ENCODE measurements at regions not wholly inside any gene's neighbourhood (a gene's known extent, or its start where the extent isn't known, plus 50 kb on each side); places are given as distances from the start of the nearest gene placed in this dataset.

- Histone ChIP-seq H3K27me3 (no peaks in the 10 kb centered on the region), H3K9me3 (no peaks in the 10 kb centered on the region), H3K36me3 (no peaks in the 10 kb centered on the region), H3K27ac (no peak overlapping the region), H3K4me1 (no peaks in the 10 kb centered on the region), H3K4me3 (no peak overlapping the region)
- intact Hi-C loops (cut with DNase I; ENCODE audit: low total_unique reads), result loop anchor here (10.0 kb wide), 1 partner anchor 208 kb away; no protein-coding TSS in a partner anchor
- in situ Hi-C loops (cut with MboI; ENCODE audit: low pct_ligation_motif_present in 1 of 4, low pct_unique_long_range_greater_than_20kb in 1 of 4, low sequenced_read_pairs in 3 of 4), result loop anchor here in 1 of 4 donors (25.0 kb wide), 2 partner anchors 201 to 376 kb away; no protein-coding TSS in a partner anchor
- WGBS, 2 donors (ENCODE audit: low coverage in 1 of 2), result 22 to 39% methylated on average over 2 of the region's 2 CpGs
- no peak for DNase-seq
- no peak for TF ChIP-seq CTCF (IDR thresholded peaks at IDR 0.05)
- TF ChIP-seq POLR2AphosphoS5 (IDR thresholded peaks at IDR 0.05), result no peak
- no peak for TF ChIP-seq POLR2A (IDR thresholded peaks at IDR 0.05)
- no peak for TF ChIP-seq EP300 (IDR thresholded peaks at IDR 0.05; ENCODE audit: low read depth)
These were observed 54.2 kb downstream of the SIX6 start for GRCh38 chr14:60563113-60563512.

- WGBS, 2 donors (ENCODE audit: low coverage in 1 of 2), result 69% methylated on average over 6 of the region's 6 CpGs; no CpG with 5 or more reads in 1 of the 2 donors
- no peaks in the 10 kb centered on the region for H3K27me3 ChIP-seq
- intact Hi-C loops (cut with DNase I; ENCODE audit: low total_unique reads), result loop anchor here (10.0 kb wide), 1 partner anchor 210 kb away; no protein-coding TSS in a partner anchor
- no peak overlapping the region for H3K27ac ChIP-seq
- H3K9me3 ChIP-seq, result no peaks in the 10 kb centered on the region
- H3K4me3 ChIP-seq, result no peak overlapping the region
- in situ Hi-C loops (cut with MboI; ENCODE audit: low pct_ligation_motif_present in 1 of 4, low pct_unique_long_range_greater_than_20kb in 1 of 4, low sequenced_read_pairs in 3 of 4), result loop anchor here in 1 of 4 donors (25.0 kb wide), 2 partner anchors 203 to 378 kb away; no protein-coding TSS in a partner anchor
- H3K4me1 ChIP-seq, result no peaks in the 10 kb centered on the region
- H3K36me3 ChIP-seq, result no peaks in the 10 kb centered on the region
- TF ChIP-seq POLR2AphosphoS5 (IDR thresholded peaks at IDR 0.05), result no peak
- no peak for TF ChIP-seq POLR2A (IDR thresholded peaks at IDR 0.05)
- no peak for TF ChIP-seq CTCF (IDR thresholded peaks at IDR 0.05)
- TF ChIP-seq EP300 (IDR thresholded peaks at IDR 0.05; ENCODE audit: low read depth), result no peak
- no peak for DNase-seq
These were observed 56.3 kb downstream of the SIX6 start for GRCh38 chr14:60565211-60565610.

- 89 to 100% methylated on average over 2 to 5 of the region's 5 CpGs for WGBS, 2 donors (ENCODE audit: low coverage in 1 of 2)
- no peaks in the 10 kb centered on the region for H3K27me3 ChIP-seq
- H3K36me3 ChIP-seq, result no peaks in the 10 kb centered on the region
- H3K27ac ChIP-seq, result no peak overlapping the region
- no peak for TF ChIP-seq POLR2AphosphoS5 (IDR thresholded peaks at IDR 0.05)
- no peak for TF ChIP-seq EP300 (IDR thresholded peaks at IDR 0.05; ENCODE audit: low read depth)
- no peak for TF ChIP-seq POLR2A (IDR thresholded peaks at IDR 0.05)
- no peak for TF ChIP-seq CTCF (IDR thresholded peaks at IDR 0.05)
- in situ Hi-C loops (cut with MboI; ENCODE audit: low pct_ligation_motif_present in 1 of 4, low pct_unique_long_range_greater_than_20kb in 1 of 4, low sequenced_read_pairs in 3 of 4), result loop anchor here in 1 of 4 donors (25.0 kb wide), 2 partner anchors 204 to 379 kb away; no protein-coding TSS in a partner anchor
- no peak overlapping the region for H3K4me3 ChIP-seq
- H3K4me1 ChIP-seq, result no peaks in the 10 kb centered on the region
- intact Hi-C loops (cut with DNase I; ENCODE audit: low total_unique reads), result loop anchor here (10.0 kb wide), 1 partner anchor 211 kb away; no protein-coding TSS in a partner anchor
- H3K9me3 ChIP-seq, result no peaks in the 10 kb centered on the region
- DNase-seq, result no peak
These were observed 57.2 kb downstream of the SIX6 start for GRCh38 chr14:60566101-60566500.

- intact Hi-C loops (cut with DNase I; ENCODE audit: low total_unique reads), result no loop called here
- no peak overlapping the region for H3K27ac ChIP-seq
- no peak for DNase-seq
- in situ Hi-C loops (cut with MboI; ENCODE audit: low pct_ligation_motif_present in 1 of 4, low pct_unique_long_range_greater_than_20kb in 1 of 4, low sequenced_read_pairs in 3 of 4), result loop anchor here in 1 of 4 donors (25.0 kb wide), 2 partner anchors 212 to 387 kb away; no protein-coding TSS in a partner anchor
- WGBS, 2 donors (ENCODE audit: low coverage in 1 of 2), result 66 to 78% methylated on average over 4 of the region's 4 CpGs
- no peak for TF ChIP-seq EP300 (IDR thresholded peaks at IDR 0.05; ENCODE audit: low read depth)
- no peak for TF ChIP-seq CTCF (IDR thresholded peaks at IDR 0.05)
- TF ChIP-seq POLR2AphosphoS5 (IDR thresholded peaks at IDR 0.05), result no peak
- no peak for TF ChIP-seq POLR2A (IDR thresholded peaks at IDR 0.05)
- H3K4me1 ChIP-seq, result no peaks in the 10 kb centered on the region
- no peaks in the 10 kb centered on the region for H3K27me3 ChIP-seq
- H3K4me3 ChIP-seq, result no peak overlapping the region
- H3K36me3 ChIP-seq, result no peaks in the 10 kb centered on the region
- no peaks in the 10 kb centered on the region for H3K9me3 ChIP-seq
These were observed 65.1 kb downstream of the SIX6 start for GRCh38 chr14:60573943-60574495.

All from transverse colon (tissue), 4 donors.